ENCODE measurements at regions not wholly inside any gene's neighbourhood (a gene's known extent, or its start where the extent isn't known, plus 50 kb on each side); places are given as distances from the start of the nearest gene placed in this dataset.
A peak's percentile ranks its signal among the peaks of the same experiment; 100 is the strongest.

GRCh38 chr11:119943298-119943655 is 194.6 kb downstream of the TRIM29 start:
- DNase-seq (ENCODE audit: low spot score in 2 of 2), result no peak
- no peak for FAIRE-seq

GRCh38 chr11:119942583-119943297 is 195.2 kb downstream of the TRIM29 start:
- DNase-seq (ENCODE audit: low spot score in 2 of 2) (no peak), FAIRE-seq (no peak)

- DNase-seq (ENCODE audit: low spot score in 2 of 2) (no peak), FAIRE-seq (no peak)
Measured at GRCh38 chr11:119941636-119942411, 196.1 kb downstream of the TRIM29 start.

GRCh38 chr11:119941171-119941570 is 196.7 kb downstream of the TRIM29 start:
- no peak for DNase-seq (ENCODE audit: low spot score in 2 of 2)
- no peak for FAIRE-seq

- peak in 1 of 2 donors; percentile 34 for DNase-seq (ENCODE audit: low spot score in 2 of 2)
- no peak for FAIRE-seq
Measured at GRCh38 chr11:119940401-119940976, 197.4 kb downstream of the TRIM29 start.

- DNase-seq (ENCODE audit: low spot score in 2 of 2), result no peak
- no peak for FAIRE-seq
Measured at GRCh38 chr11:119937412-119937811, 200.5 kb downstream of the TRIM29 start.

- FAIRE-seq (no peak), DNase-seq (ENCODE audit: low spot score in 2 of 2) (no peak)
Measured at GRCh38 chr11:119936426-119936825, 201.5 kb downstream of the TRIM29 start.

- DNase-seq (ENCODE audit: low spot score in 2 of 2), result no peak
- no peak for FAIRE-seq
Measured at GRCh38 chr11:119935349-119935925, 202.5 kb downstream of the TRIM29 start.

GRCh38 chr11:119934866-119935265 is 203.0 kb downstream of the TRIM29 start:
- FAIRE-seq (no peak), DNase-seq (ENCODE audit: low spot score in 2 of 2) (no peak)

- no peak for DNase-seq (ENCODE audit: low spot score in 2 of 2)
- no peak for FAIRE-seq
Measured at GRCh38 chr11:119934267-119934666, 203.6 kb downstream of the TRIM29 start.

GRCh38 chr11:119933584-119933983 is 204.3 kb downstream of the TRIM29 start:
- FAIRE-seq (no peak), DNase-seq (ENCODE audit: low spot score in 2 of 2) (no peak)

GRCh38 chr11:119932828-119933562 is 204.0 kb upstream of the NECTIN1 start:
- no peak for FAIRE-seq
- no peak for DNase-seq (ENCODE audit: low spot score in 2 of 2)

GRCh38 chr11:119928047-119928446 is 199.0 kb upstream of the NECTIN1 start:
- FAIRE-seq (no peak), DNase-seq (ENCODE audit: low spot score in 2 of 2) (no peak)

- FAIRE-seq, result no peak
Measured at GRCh38 chr11:119924017-119924416, 195.0 kb upstream of the NECTIN1 start.

GRCh38 chr11:119921571-119921970 is 192.6 kb upstream of the NECTIN1 start:
- DNase-seq (ENCODE audit: low spot score in 2 of 2) (no peak), FAIRE-seq (no peak)

More at GRCh38 chr11:119924017-119924416, 195.0 kb upstream of the NECTIN1 start:
- no peak for DNase-seq (ENCODE audit: low spot score in 2 of 2)

- FAIRE-seq, result no peak
Measured at GRCh38 chr11:119920666-119921387, 191.8 kb upstream of the NECTIN1 start.

GRCh38 chr11:119919656-119920055 is 190.7 kb upstream of the NECTIN1 start:
- FAIRE-seq, result no peak
- DNase-seq (ENCODE audit: low spot score in 2 of 2), result no peak

More at GRCh38 chr11:119920666-119921387, 191.8 kb upstream of the NECTIN1 start:
- peak in 1 of 2 donors; percentile 28 for DNase-seq (ENCODE audit: low spot score in 2 of 2)

GRCh38 chr11:119918347-119918746 is 189.3 kb upstream of the NECTIN1 start:
- no peak for FAIRE-seq
- DNase-seq (ENCODE audit: low spot score in 2 of 2), result no peak

- DNase-seq (ENCODE audit: low spot score in 2 of 2) (no peak), FAIRE-seq (no peak)
Measured at GRCh38 chr11:119916568-119916967, 187.6 kb upstream of the NECTIN1 start.

GRCh38 chr11:119912229-119912628 is 183.2 kb upstream of the NECTIN1 start:
- DNase-seq (ENCODE audit: low spot score in 2 of 2) (peak in 1 of 2 donors; percentile 27), FAIRE-seq (no peak)
